Breast epithelium (tissue), 3 donors: ENCODE measurements at regions not wholly inside any gene's neighbourhood (a gene's known extent, or its start where the extent isn't known, plus 50 kb on each side); places are given as distances from the start of the nearest gene placed in this dataset.

Source experiments
- POLR2AphosphoS5 ChIP-seq, 3 donors: sonication (generic); formaldehyde crosslinking; IDR thresholded peaks; one replicate each; pipeline ENCODE4 v1.6.1; 2017; ENCODE audit warnings: antibody characterized with exemption in 3 of 3
- TF ChIP-seq, protein P1 (sequence below), 3 donors: fragments of 450-650 bp; IDR thresholded peaks; one replicate each; pipeline ENCODE4 v1.5.1; 2016 to 2017; ENCODE audit warnings: antibody characterized with exemption in 3 of 3, mild to moderate bottlenecking in 3 of 3, moderate library complexity in 3 of 3

DNA sequence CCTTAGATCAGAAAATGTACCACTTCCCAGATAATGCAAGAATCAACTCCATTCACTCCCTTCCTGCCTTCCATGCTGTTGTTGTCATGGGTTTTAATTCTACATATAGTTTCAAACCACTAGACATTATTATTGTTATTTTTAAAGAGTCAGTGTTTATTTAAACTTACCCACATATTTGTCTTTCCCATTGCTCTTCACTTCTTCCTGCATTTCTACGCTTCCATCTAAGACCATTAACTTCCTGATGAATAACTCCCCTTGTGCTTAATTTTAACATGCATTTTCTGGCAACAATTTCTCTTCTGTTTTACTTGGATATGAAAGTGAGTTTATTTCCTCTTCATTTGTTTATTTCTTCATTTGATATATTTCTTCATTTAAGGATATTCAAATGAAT, 127.1 kb upstream of the FHIT start:
- TF ChIP-seq, protein P1, sequence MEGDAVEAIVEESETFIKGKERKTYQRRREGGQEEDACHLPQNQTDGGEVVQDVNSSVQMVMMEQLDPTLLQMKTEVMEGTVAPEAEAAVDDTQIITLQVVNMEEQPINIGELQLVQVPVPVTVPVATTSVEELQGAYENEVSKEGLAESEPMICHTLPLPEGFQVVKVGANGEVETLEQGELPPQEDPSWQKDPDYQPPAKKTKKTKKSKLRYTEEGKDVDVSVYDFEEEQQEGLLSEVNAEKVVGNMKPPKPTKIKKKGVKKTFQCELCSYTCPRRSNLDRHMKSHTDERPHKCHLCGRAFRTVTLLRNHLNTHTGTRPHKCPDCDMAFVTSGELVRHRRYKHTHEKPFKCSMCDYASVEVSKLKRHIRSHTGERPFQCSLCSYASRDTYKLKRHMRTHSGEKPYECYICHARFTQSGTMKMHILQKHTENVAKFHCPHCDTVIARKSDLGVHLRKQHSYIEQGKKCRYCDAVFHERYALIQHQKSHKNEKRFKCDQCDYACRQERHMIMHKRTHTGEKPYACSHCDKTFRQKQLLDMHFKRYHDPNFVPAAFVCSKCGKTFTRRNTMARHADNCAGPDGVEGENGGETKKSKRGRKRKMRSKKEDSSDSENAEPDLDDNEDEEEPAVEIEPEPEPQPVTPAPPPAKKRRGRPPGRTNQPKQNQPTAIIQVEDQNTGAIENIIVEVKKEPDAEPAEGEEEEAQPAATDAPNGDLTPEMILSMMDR (IDR thresholded peaks at IDR 0.05), result no peak
- TF ChIP-seq POLR2AphosphoS5 (IDR thresholded peaks at IDR 0.05), result no peak
